AG04450 (cell line): ENCODE measurements at regions not wholly inside any gene's neighbourhood (a gene's known extent, or its start where the extent isn't known, plus 50 kb on each side); places are given as distances from the start of the nearest gene placed in this dataset.

ENCODE experiments used
- CTCF ChIA-PET: fragments of 300-600, 350-600 bp; formaldehyde crosslinking; extraction: SDS; loops from one replicate; lab custom pipeline; 2022; ENCODE audit warnings: antibody characterized with exemption, inconsistent platforms; lab: Charles Lee
- POLR2A ChIA-PET: fragments of 350-600 bp; formaldehyde crosslinking; extraction: SDS; loops from one replicate; lab custom pipeline; 2021; ENCODE audit warnings: antibody characterized with exemption, inconsistent platforms; lab: Yijun Ruan, JAX
- DNase-seq: peaks from one replicate; pipeline ENCODE4 v3.0.0-alpha.2; 2011; ENCODE audit warnings: low read depth, low spot score
- H3K27ac ChIP-seq: one replicate; pipeline ENCODE4 v1.5.1; 2012; ENCODE audit warnings: low read depth, low read length, control low read depth
- H3K27me3 ChIP-seq: one replicate; pipeline ENCODE4 v1.6.0; 2012; ENCODE audit warnings: low read length; ENCODE audit not compliant: control insufficient read depth, insufficient read depth
- H3K4me3 ChIP-seq: 2 replicates; pipeline ENCODE4 v1.5.1; 2011; ENCODE audit warnings: mild to moderate bottlenecking, low read depth, low read length, control low read depth
- H3K9me3 ChIP-seq: 2 replicates; pipeline ENCODE4 v1.5.1; 2012; ENCODE audit warnings: low read length; ENCODE audit not compliant: control insufficient read depth, insufficient read depth
- CTCF ChIP-seq: IDR thresholded peaks from 2 replicates; pipeline ENCODE4 v1.5.1; 2011; ENCODE audit warnings: low read depth, low read length, control low read depth, inconsistent platforms

- no peaks in the 10 kb centered on the region for H3K9me3 ChIP-seq
- ChIA-PET POLR2A (no interaction called here), CTCF (no interaction called here)
- peaks cover 13% of the 10 kb centered on the region for H3K27me3 ChIP-seq
- TF ChIP-seq CTCF = no peak
- no peak overlapping the region for H3K27ac ChIP-seq
- DNase-seq = no peak
- no peak overlapping the region for H3K4me3 ChIP-seq
These were observed 126.3 kb downstream of the FOXB1 start for GRCh38 chr15:60130398-60130797.

DNA sequence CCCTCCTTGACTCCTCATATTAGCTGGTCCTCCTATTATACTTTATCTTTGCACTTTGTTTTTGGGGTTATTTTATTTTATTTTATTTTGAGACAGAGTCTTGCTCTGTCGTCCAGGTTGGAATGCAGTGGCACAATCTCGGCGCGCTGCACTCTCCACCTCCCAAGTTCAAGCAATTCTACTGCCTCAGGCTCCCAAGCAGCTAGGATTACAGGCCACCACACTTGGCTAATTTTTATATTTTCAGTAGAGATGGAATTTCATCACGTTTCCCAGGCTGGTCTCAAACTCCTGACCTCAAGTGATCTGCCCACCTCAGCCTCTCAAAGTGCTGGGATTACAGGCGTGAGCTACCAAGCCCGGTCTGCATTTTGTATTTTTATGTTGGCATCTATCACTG lies 126.7 kb downstream of the FOXB1 start:
- DNase-seq = no peak
- CTCF ChIA-PET = no interaction called here
- Histone ChIP-seq H3K27me3 (peaks cover 11% of the 10 kb centered on the region), H3K9me3 (no peaks in the 10 kb centered on the region), H3K4me3 (no peak overlapping the region), H3K27ac (no peak overlapping the region)
- TF ChIP-seq CTCF = no peak
- POLR2A ChIA-PET = no interaction called here

GRCh38 chr15:60134609-60135008 lies 130.5 kb downstream of the FOXB1 start:
- H3K27me3 ChIP-seq = peaks cover 6% of the 10 kb centered on the region
- no peak for TF ChIP-seq CTCF
- CTCF ChIA-PET = no interaction called here
- DNase-seq = no peak
- POLR2A ChIA-PET = no interaction called here
- no peaks in the 10 kb centered on the region for H3K9me3 ChIP-seq
- no peak overlapping the region for H3K4me3 ChIP-seq
- no peak overlapping the region for H3K27ac ChIP-seq

DNA sequence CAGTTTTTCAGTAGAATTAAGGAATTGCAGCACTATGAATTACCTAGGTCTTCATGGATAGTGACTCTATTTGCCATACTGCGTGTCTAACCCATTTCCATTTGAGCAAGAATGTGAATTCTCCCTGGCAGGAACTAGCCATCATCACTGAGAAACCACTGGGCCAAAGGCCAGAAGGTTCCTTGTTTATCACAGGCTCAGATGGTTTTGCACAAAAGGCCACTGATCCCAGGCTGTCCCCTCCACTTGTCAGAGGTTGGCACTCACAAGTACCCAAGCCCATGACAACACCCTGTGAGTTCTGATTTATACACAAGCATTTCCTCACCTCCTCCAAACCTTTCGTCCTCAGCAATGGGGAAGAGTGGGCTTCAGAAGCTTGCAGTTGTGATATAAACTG lies 131.8 kb downstream of the FOXB1 start:
- Histone ChIP-seq H3K27ac (no peak overlapping the region), H3K27me3 (peaks cover 3% of the 10 kb centered on the region), H3K9me3 (no peaks in the 10 kb centered on the region), H3K4me3 (no peak overlapping the region)
- CTCF ChIA-PET = interaction anchor here (1.0 to 1.3 kb wide), 2 partner anchors 8 to 44 kb away, joined by 4 to 8 read pairs; no protein-coding TSS in a partner anchor
- TF ChIP-seq CTCF = no peak
- no peak for DNase-seq
- POLR2A ChIA-PET = no interaction called here

DNA sequence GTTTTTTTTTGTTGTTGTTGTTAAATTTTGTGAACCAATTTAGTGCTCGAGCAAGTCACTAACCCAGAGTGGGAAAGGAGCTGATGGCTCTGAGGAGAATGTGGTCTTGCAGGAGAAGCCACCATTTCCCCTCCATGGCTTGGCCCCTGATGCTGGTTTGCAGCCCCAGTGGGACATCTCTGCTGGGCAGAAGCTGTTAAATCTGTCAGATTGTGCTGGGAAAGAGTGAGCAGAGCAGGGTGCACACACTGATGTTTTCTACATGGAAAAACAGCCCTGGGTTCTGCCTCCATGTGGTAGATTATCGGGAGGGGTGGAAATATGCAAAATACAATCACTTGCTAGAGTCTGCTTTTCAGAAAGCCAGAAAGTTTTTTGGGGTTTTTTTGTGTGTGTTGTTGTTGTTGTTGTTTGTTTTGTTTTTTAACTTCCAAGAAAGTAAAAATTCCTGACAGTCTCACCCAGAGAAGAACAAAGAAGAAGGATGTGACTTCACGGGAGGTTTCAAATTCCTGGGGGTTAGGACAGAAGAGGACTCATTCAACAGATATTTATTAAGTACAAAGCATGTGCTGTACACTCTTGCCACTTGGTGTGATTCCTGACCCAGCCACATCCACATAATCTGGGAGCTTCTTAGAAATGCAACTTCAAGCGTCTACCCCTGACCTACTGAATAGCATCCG lies 133.7 kb downstream of the FOXB1 start:
- Histone ChIP-seq H3K27me3 (peaks cover 3% of the 10 kb centered on the region), H3K27ac (no peak overlapping the region), H3K9me3 (no peaks in the 10 kb centered on the region), H3K4me3 (no peak overlapping the region)
- no peak for TF ChIP-seq CTCF
- ChIA-PET CTCF (interaction anchor here (0.8 kb wide), 1 partner anchor 10 kb away, joined by 4 read pairs; no protein-coding TSS in a partner anchor), POLR2A (no interaction called here)
- DNase-seq = no peak
